HG03039 (cell line): ENCODE measurements at regions not wholly inside any gene's neighbourhood (a gene's known extent, or its start where the extent isn't known, plus 50 kb on each side); places are given as distances from the start of the nearest gene placed in this dataset.

Experiments
- ATAC-seq: cut with Tn5 transposase; IDR thresholded peaks from one replicate; pipeline ENCODE4 v1.9.1; 2021; ENCODE audit warnings: mild to moderate bottlenecking, moderate library complexity; ENCODE audit not compliant: unreplicated experiment

DNA sequence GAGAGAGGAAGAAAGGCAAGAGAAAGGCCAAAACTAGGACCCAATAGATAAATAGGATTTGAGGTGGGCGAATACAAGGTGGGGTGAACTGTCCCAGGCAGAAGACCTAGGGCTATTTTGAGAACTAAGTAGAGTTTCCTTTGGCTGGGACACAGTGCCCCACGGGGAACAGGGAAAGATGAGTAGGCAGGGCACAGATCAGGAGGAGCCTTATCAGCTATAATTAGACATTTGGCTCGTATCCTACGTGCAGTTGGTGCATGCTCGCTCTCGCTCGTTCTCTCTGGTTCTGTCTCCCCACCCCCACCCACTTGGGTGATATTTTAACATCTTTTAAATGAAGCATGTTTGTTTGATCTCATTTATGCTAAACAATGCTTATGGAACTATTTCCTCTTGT lies 235.0 kb upstream of the JUN start:
- ATAC-seq = no peak

- ATAC-seq = peak; percentile 83
Measured at GRCh38 chr1:59020151-59020997, 236.5 kb upstream of the JUN start.

- no peak for ATAC-seq
Measured at GRCh38 chr1:59022199-59022598, 238.4 kb upstream of the JUN start.

GRCh38 chr1:59022799-59023198 lies 239.0 kb upstream of the JUN start:
- no peak for ATAC-seq

- ATAC-seq = no peak
Measured at GRCh38 chr1:59025201-59025600, 241.4 kb upstream of the JUN start.

GRCh38 chr1:59025898-59026426 lies 242.1 kb upstream of the JUN start:
- peak; percentile 79 for ATAC-seq

DNA sequence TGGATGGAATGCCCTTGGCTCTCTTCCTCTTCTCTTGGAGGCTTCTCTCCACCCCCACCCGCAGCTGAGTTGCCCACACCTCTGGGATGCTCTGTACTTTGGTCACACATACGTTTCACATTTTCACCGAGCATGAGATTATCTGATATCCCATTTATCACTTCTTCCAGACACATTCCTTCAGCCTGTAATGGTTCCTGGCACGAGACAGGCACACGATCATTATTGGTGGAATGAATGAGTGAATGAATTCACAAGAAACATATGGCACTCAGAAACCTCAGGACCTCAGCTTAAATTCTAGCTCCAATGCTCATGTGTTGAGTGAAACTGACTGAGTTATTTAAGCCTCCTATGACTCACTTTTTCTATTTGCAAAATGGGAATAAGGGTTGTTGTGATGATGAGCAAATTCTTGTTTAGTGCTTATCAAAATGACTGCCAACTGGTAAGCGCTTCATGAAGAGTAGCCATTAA lies 242.7 kb upstream of the JUN start:
- peak; percentile 24 for ATAC-seq

GRCh38 chr1:59027177-59027576 lies 243.3 kb upstream of the JUN start:
- no peak for ATAC-seq

- no peak for ATAC-seq
Measured at GRCh38 chr1:59028048-59028447, 244.2 kb upstream of the JUN start.

GRCh38 chr1:59029411-59030167 lies 245.7 kb upstream of the JUN start:
- ATAC-seq = no peak

- no peak for ATAC-seq
Measured at GRCh38 chr1:59032228-59032627, 248.4 kb upstream of the JUN start.

- no peak for ATAC-seq
Measured at GRCh38 chr1:59033761-59034160, 249.9 kb upstream of the JUN start.

GRCh38 chr1:59034925-59035324 lies 251.1 kb upstream of the JUN start:
- ATAC-seq = no peak

DNA sequence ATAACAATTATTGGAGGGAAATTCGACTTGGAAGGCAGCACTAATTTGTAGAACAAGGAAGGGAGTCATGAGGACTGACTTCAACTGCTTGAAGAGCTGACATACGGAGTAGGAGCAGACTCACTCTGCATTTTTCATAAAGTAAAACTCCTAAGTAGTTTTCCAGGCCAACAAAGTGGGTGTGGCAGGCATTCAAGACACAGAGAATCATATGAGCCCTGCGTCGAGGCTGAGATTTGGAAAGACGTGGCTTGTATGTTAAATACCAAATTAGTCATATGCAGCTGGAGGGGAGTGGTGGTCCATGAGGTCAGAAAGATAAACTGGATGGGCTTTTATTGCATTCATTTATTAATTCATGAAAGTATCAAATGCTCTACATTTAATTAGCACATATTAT lies 255.7 kb upstream of the JUN start:
- no peak for ATAC-seq

- ATAC-seq = no peak
Measured at GRCh38 chr1:59040486-59040885, 256.4 kb upstream of the FGGY start.

DNA sequence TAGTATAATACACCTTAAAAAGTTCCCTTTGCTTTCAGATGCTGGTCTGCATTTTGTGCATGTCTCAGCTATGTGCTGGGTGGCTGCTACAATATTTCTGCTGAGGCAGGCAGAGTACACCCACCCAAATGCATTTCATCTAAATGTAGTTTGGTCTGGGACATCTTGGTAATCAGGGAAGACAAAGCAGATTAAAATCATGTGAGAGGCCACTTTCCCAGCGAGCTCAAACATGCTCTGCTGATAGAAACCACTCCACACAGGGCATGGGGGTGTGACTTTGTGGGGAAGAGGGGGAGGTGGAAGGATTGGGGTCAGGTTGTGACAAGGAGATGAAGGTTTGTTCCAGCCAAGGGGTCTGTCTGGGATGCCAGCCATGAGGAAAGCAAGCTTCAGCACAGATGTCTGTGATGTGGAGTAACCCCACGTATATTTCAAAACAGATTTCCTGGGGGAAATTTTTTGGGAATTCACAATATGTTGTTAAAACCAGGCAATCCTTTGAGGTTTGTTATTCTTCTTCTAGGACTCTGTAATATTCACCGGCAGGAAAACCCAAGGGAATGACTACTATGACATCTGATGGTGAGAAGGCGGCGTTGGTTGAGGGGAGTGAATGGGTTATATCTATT lies 255.1 kb upstream of the FGGY start:
- no peak for ATAC-seq

DNA sequence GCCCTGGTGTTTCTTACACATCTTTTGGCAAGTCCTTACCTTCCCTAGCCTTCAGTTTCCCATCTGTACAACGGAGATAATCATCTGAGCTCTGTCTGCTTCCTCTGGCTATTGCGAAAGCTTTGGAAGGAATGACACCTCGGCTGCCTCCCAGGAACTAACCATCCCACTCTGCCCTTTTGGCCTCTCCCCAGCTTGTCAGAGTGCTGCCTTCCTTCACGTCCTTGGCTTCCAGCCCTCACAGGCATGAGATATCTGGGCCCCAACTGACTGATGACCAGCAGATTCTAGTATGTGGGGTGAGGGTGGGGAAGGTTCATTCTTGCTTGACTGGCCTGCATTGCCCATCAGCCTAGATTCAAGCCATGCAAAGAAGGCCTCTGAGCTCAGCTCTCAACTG lies 253.1 kb upstream of the FGGY start:
- no peak for ATAC-seq

GRCh38 chr1:59044535-59045121 lies 252.3 kb upstream of the FGGY start:
- ATAC-seq = no peak

DNA sequence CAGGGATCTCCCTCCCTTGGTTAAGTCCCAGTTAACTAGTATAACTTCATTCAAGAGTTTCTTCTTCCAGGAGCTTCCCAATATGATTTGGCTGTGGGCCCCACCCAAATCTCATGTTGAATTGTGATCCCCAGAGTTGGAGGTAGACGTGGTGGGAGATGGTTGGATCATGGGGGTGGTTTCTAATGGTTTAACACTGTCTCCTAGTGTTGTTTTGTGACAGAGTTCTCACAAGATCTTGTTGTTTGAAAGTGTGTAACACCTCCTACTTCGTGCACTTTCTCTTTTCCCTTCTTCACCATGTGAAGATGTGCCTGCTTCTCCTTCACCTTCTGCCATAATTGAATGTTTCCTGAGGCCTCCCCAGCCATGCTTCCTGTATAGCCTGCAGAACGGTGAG lies 251.8 kb upstream of the FGGY start:
- no peak for ATAC-seq

- no peak for ATAC-seq
Measured at GRCh38 chr1:59045636-59046035, 251.3 kb upstream of the FGGY start.

DNA sequence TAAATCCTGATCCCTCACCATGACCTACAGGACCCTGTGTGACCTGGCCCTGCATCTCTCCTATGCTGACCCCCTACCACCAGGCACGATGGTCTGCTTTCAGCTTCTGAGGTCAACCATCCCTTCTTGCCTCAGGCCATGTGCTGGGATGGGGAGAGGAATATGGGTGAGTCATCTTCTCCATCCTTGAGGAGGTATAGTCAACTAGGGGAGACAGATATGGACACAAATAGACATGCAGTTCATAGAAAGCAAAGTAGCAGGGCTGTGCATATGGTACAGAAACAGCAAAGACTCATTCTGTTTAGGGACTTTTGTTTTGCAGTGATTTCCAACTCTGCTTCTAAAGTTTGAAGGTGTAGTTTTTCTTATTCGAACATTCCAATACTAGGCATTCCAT lies 250.8 kb upstream of the FGGY start:
- peak; percentile 10 for ATAC-seq
